ENCODE measurements at regions not wholly inside any gene's neighbourhood (a gene's known extent, or its start where the extent isn't known, plus 50 kb on each side); places are given as distances from the start of the nearest gene placed in this dataset.

DNA sequence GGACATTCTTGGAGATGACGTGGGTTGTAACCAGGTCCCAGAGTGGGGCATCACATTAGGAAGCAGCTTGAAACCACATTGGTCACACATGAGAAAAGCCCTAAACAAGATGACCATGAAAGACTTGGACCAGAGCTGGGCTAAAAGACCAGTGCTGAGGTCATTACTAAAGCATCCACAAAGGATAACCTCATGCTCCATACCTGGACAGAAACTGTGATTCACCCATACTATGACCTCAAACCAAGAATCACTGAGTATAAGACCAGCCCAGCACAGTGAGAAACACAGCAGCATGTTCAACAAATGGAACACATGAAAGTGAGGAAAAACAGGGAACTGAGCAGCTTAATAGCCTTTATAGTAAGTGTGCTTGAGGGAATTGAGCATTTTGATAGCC is 635.5 kb upstream of the NETO1 start:
- Histone ChIP-seq H3K4me1 (no peaks in the 10 kb centered on the region), H3K27me3 (no peaks in the 10 kb centered on the region), H3K9me3 (no peaks in the 10 kb centered on the region), H3K36me3 (no peaks in the 10 kb centered on the region), H3K27ac (no peak overlapping the region), H3K4me3 (no peak overlapping the region)
- DNase-seq (ENCODE audit: extremely low spot score in 2 of 2), result no peak
- no peak for TF ChIP-seq POLR2A (IDR thresholded peaks at IDR 0.05)
- TF ChIP-seq POLR2AphosphoS5 (IDR thresholded peaks at IDR 0.05; ENCODE audit: insufficient read depth in 1 of 2, low read depth in 1 of 2), result no peak
- TF ChIP-seq, protein P1, sequence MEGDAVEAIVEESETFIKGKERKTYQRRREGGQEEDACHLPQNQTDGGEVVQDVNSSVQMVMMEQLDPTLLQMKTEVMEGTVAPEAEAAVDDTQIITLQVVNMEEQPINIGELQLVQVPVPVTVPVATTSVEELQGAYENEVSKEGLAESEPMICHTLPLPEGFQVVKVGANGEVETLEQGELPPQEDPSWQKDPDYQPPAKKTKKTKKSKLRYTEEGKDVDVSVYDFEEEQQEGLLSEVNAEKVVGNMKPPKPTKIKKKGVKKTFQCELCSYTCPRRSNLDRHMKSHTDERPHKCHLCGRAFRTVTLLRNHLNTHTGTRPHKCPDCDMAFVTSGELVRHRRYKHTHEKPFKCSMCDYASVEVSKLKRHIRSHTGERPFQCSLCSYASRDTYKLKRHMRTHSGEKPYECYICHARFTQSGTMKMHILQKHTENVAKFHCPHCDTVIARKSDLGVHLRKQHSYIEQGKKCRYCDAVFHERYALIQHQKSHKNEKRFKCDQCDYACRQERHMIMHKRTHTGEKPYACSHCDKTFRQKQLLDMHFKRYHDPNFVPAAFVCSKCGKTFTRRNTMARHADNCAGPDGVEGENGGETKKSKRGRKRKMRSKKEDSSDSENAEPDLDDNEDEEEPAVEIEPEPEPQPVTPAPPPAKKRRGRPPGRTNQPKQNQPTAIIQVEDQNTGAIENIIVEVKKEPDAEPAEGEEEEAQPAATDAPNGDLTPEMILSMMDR (IDR thresholded peaks at IDR 0.05), result no peak
- intact Hi-C loops (cut with DNase I), result no loop called here

DNA sequence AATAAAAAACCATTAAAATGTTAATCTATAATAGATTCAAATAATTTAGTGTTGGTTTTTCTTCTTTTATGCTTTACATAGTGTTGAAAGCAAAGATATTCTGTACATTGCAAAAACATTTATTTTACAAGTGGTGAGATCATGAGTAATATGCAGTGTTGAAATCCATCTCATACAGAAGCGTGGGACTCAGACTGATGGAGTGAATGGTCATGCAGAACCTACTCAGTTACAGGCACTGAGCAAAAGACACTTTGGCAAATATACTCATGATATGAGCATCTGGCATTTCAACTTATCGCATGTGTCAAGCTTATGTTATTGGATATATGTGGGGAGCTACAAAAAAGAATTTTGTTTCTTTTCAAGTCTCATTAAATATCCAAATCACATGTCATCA is 620.2 kb upstream of the NETO1 start:
- Histone ChIP-seq H3K36me3 (no peaks in the 10 kb centered on the region), H3K27me3 (no peaks in the 10 kb centered on the region), H3K27ac (no peak overlapping the region), H3K9me3 (no peaks in the 10 kb centered on the region), H3K4me3 (no peak overlapping the region), H3K4me1 (no peaks in the 10 kb centered on the region)
- intact Hi-C loops (cut with DNase I), result no loop called here
- DNase-seq (ENCODE audit: extremely low spot score in 2 of 2), result no peak
- TF ChIP-seq POLR2A (IDR thresholded peaks at IDR 0.05) (no peak), POLR2AphosphoS5 (IDR thresholded peaks at IDR 0.05; ENCODE audit: insufficient read depth in 1 of 2, low read depth in 1 of 2) (no peak)
- TF ChIP-seq, protein P1 (IDR thresholded peaks at IDR 0.05), result no peak

DNA sequence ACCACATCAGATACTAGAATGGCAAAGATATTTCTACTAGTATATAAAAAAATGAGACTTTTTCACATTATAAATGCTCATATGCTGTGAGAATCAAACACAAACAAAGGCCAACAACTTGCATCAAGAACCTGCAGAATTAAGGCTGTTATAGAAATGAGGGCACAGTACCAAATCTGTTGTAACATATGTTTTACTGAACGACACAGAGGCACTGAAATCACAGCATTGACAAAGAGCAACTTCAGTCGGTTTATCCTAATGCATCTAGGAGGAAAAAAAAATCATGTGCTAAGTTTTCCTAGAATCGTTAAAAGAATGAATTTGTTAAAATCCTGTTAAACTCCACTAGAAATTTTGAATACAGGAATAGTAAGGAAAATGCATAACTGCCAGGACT is 617.4 kb upstream of the NETO1 start:
- no peak for TF ChIP-seq POLR2A (IDR thresholded peaks at IDR 0.05)
- TF ChIP-seq, protein P1 (IDR thresholded peaks at IDR 0.05), result no peak
- no peak for TF ChIP-seq POLR2AphosphoS5 (IDR thresholded peaks at IDR 0.05; ENCODE audit: insufficient read depth in 1 of 2, low read depth in 1 of 2)
- intact Hi-C loops (cut with DNase I), result no loop called here
- H3K27me3 ChIP-seq, result no peaks in the 10 kb centered on the region
- no peaks in the 10 kb centered on the region for H3K36me3 ChIP-seq
- H3K4me1 ChIP-seq, result no peaks in the 10 kb centered on the region
- no peak overlapping the region for H3K4me3 ChIP-seq
- no peak for DNase-seq (ENCODE audit: extremely low spot score in 2 of 2)
- no peaks in the 10 kb centered on the region for H3K9me3 ChIP-seq
- H3K27ac ChIP-seq, result no peak overlapping the region

DNA sequence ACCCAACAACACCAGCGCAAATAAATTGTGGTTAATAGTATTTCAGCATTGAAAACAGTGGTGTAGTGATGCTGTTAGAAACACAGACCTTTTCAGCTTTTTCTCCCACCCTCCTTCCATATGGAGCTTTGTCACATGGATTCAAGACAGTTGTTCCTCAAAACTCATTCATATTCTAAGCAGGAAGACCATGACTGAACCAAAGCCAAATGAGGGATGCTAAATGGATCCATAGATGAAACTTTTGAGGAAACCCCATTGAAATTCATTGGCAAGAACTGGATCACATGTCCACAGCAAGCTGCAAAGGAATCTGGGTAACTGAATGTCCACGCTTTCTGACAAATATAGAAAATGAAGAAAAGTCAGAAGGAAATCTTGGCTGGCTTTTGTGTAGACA is 615.1 kb upstream of the NETO1 start:
- intact Hi-C loops (cut with DNase I), result no loop called here
- H3K27me3 ChIP-seq, result no peaks in the 10 kb centered on the region
- no peak for DNase-seq (ENCODE audit: extremely low spot score in 2 of 2)
- no peak overlapping the region for H3K4me3 ChIP-seq
- no peak overlapping the region for H3K27ac ChIP-seq
- no peak for TF ChIP-seq POLR2AphosphoS5 (IDR thresholded peaks at IDR 0.05; ENCODE audit: insufficient read depth in 1 of 2, low read depth in 1 of 2)
- TF ChIP-seq POLR2A (IDR thresholded peaks at IDR 0.05), result no peak
- TF ChIP-seq, protein P1 (IDR thresholded peaks at IDR 0.05), result no peak
- H3K9me3 ChIP-seq, result no peaks in the 10 kb centered on the region
- no peaks in the 10 kb centered on the region for H3K4me1 ChIP-seq
- H3K36me3 ChIP-seq, result no peaks in the 10 kb centered on the region

DNA sequence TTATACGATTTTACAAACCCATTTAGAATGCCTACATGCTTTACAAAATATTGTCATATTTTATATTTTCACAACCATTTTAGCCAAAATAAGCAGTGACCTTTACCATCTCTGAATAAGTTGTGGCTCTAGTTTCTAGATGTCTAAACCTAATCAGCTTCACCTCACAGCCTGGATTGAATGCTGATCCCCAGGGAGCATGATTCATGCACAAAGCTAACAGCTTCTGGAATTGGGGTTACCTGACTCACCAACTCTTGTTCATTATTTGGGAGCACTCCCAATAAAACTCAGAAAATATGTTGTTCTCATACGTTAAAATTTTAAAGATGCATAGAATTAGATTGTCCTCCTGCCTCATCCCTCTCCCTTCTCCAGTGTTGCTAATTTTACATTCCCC is 611.7 kb upstream of the NETO1 start:
- intact Hi-C loops (cut with DNase I), result no loop called here
- TF ChIP-seq POLR2AphosphoS5 (IDR thresholded peaks at IDR 0.05; ENCODE audit: insufficient read depth in 1 of 2, low read depth in 1 of 2) (no peak), POLR2A (IDR thresholded peaks at IDR 0.05) (no peak)
- TF ChIP-seq, protein P1 (IDR thresholded peaks at IDR 0.05), result no peak
- DNase-seq (ENCODE audit: extremely low spot score in 2 of 2), result no peak

More for the DNA sequence above, 611.7 kb upstream of the NETO1 start:
- Histone ChIP-seq H3K27ac (no peak overlapping the region), H3K27me3 (no peaks in the 10 kb centered on the region), H3K4me1 (no peaks in the 10 kb centered on the region), H3K4me3 (no peak overlapping the region), H3K36me3 (no peaks in the 10 kb centered on the region), H3K9me3 (no peaks in the 10 kb centered on the region)

Data from vagina (tissue), 2 donors.